ENCODE measurements at regions not wholly inside any gene's neighbourhood (a gene's known extent, or its start where the extent isn't known, plus 50 kb on each side); places are given as distances from the start of the nearest gene placed in this dataset.

GRCh38 chr5:114252226-114252625 is 109.6 kb upstream of the KCNN2 start:
- TF ChIP-seq POLR2AphosphoS5 (IDR thresholded peaks at IDR 0.05; ENCODE audit: control insufficient read depth, insufficient read depth, low read depth, low read length) = no peak
- TF ChIP-seq, protein P1, sequence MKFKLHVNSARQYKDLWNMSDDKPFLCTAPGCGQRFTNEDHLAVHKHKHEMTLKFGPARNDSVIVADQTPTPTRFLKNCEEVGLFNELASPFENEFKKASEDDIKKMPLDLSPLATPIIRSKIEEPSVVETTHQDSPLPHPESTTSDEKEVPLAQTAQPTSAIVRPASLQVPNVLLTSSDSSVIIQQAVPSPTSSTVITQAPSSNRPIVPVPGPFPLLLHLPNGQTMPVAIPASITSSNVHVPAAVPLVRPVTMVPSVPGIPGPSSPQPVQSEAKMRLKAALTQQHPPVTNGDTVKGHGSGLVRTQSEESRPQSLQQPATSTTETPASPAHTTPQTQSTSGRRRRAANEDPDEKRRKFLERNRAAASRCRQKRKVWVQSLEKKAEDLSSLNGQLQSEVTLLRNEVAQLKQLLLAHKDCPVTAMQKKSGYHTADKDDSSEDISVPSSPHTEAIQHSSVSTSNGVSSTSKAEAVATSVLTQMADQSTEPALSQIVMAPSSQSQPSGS (CRISPR knock-in tag; IDR thresholded peaks at IDR 0.05) = no peak
- TF ChIP-seq HMG20B (CRISPR knock-in tag; IDR thresholded peaks at IDR 0.05) = no peak
- TF ChIP-seq MCM2 (IDR thresholded peaks at IDR 0.05; ENCODE audit: low read depth) = no peak
- TF ChIP-seq SMAD4 (CRISPR knock-in tag; conservative IDR thresholded peaks at IDR 0.05) = no peak
- TF ChIP-seq FOXJ3 (CRISPR knock-in tag; IDR thresholded peaks at IDR 0.05) = no peak
- TF ChIP-seq ZNF124 (CRISPR knock-in tag; IDR thresholded peaks at IDR 0.05) = no peak
- TF ChIP-seq JUND (IDR thresholded peaks at IDR 0.05; ENCODE audit: borderline replicate concordance, low read depth, low read length) = no peak
- no peak for TF ChIP-seq JUND (tag; IDR thresholded peaks at IDR 0.05; ENCODE audit: borderline replicate concordance, low read depth, low read length)
